Neural progenitor cell (in vitro differentiated cells): ENCODE measurements at regions not wholly inside any gene's neighbourhood (a gene's known extent, or its start where the extent isn't known, plus 50 kb on each side); places are given as distances from the start of the nearest gene placed in this dataset.

Source experiments
- DNase-seq: peaks from one replicate; pipeline ENCODE4 v3.0.0-alpha.2; 2016; ENCODE audit warnings: low spot score
- H2AFZ ChIP-seq: fragments of 200-600 bp; sonication (generic); replicated peaks from 2 replicates; pipeline ENCODE4 v1.6.1; 2016; ENCODE audit warnings: antibody characterized with exemption
- H3F3A ChIP-seq: fragments of 200-600 bp; sonication (generic); 2 replicates; pipeline ENCODE4 v1.6.1; 2016; ENCODE audit warnings: antibody characterized with exemption, low read depth
- H3K27ac ChIP-seq: fragments of 200-600 bp; sonication (generic); 2 replicates; pipeline ENCODE4 v1.5.1; 2016; ENCODE audit warnings: mild to moderate bottlenecking
- H3K27me3 ChIP-seq: fragments of 200-600 bp; sonication (generic); 2 replicates; pipeline ENCODE4 v1.6.1; 2016; ENCODE audit warnings: mild to moderate bottlenecking, moderate library complexity
- H3K36me3 ChIP-seq: fragments of 200-600 bp; sonication (generic); 2 replicates; pipeline ENCODE4 v1.5.1; 2016
- H3K4me1 ChIP-seq: fragments of 200-600 bp; sonication (generic); 2 replicates; pipeline ENCODE4 v1.6.1; 2016; ENCODE audit warnings: mixed run types
- H3K4me2 ChIP-seq: fragments of 200-600 bp; sonication (generic); 2 replicates; pipeline ENCODE4 v1.6.1; 2016
- H3K4me3 ChIP-seq: fragments of 200-600 bp; sonication (generic); 2 replicates; pipeline ENCODE4 v1.5.1; 2016
- H3K79me2 ChIP-seq: fragments of 200-600 bp; sonication (generic); 2 replicates; pipeline ENCODE4 v1.6.1; 2016; ENCODE audit warnings: low read depth
- H3K9ac ChIP-seq: fragments of 200-600 bp; sonication (generic); 2 replicates; pipeline ENCODE4 v1.6.1; 2016
- H3K9me3 ChIP-seq: fragments of 200-600 bp; sonication (generic); 2 replicates; pipeline ENCODE4 v1.5.1; 2016; ENCODE audit warnings: low read depth
- H4K20me1 ChIP-seq: fragments of 200-600 bp; sonication (generic); 2 replicates; pipeline ENCODE4 v1.6.1; 2016; ENCODE audit warnings: low read depth
- H3K27ac Mint-ChIP-seq: 3 replicates; pipeline ENCODE4 v1.8.0; 2021; ENCODE audit warnings: mixed read lengths
- H3K27me3 Mint-ChIP-seq: 2 replicates; pipeline ENCODE4 v1.8.0; 2022; ENCODE audit warnings: low read depth, mild to moderate bottlenecking, inconsistent platforms, moderate library complexity, mixed read lengths; ENCODE audit not compliant: insufficient read depth
- H3K36me3 Mint-ChIP-seq: 3 replicates; pipeline ENCODE4 v1.8.0; 2021; ENCODE audit warnings: mixed read lengths
- H3K4me1 Mint-ChIP-seq: 3 replicates; pipeline ENCODE4 v1.8.0; 2021; ENCODE audit warnings: mixed read lengths
- H3K4me3 Mint-ChIP-seq: 3 replicates; pipeline ENCODE4 v1.8.0; 2021; ENCODE audit warnings: mild to moderate bottlenecking, moderate library complexity, mixed read lengths
- H3K9me3 Mint-ChIP-seq: 3 replicates; pipeline ENCODE4 v1.8.0; 2020; ENCODE audit warnings: mixed read lengths
- CTCF ChIP-seq: fragments of 200-600 bp; sonication (generic); IDR thresholded peaks from 2 replicates; pipeline ENCODE4 v1.5.1; 2017; ENCODE audit warnings: antibody characterized with exemption, mild to moderate bottlenecking
- EZH2 ChIP-seq: fragments of 200-600 bp; sonication (generic); IDR thresholded peaks from 2 replicates; pipeline ENCODE4 v1.6.1; 2017; ENCODE audit warnings: antibody characterized with exemption, mild to moderate bottlenecking, moderate library complexity
- EZH2phosphoT487 ChIP-seq: fragments of 200-600 bp; sonication (generic); IDR thresholded peaks from 2 replicates; pipeline ENCODE4 v1.6.1; 2017; ENCODE audit warnings: antibody characterized with exemption

- TF ChIP-seq EZH2phosphoT487, result no peak
- no peak for TF ChIP-seq CTCF
- no peak for TF ChIP-seq EZH2
- Histone ChIP-seq H3K27ac (no peak overlapping the region), H2AFZ (no peak overlapping the region), H3K79me2 (no peaks in the 10 kb centered on the region), H4K20me1 (no peaks in the 10 kb centered on the region), H3K9me3 (no peaks in the 10 kb centered on the region), H3K27me3 (no peaks in the 10 kb centered on the region), H3K4me2 (no peak overlapping the region), H3K9ac (no peak overlapping the region), H3K4me3 (no peak overlapping the region), H3K36me3 (no peaks in the 10 kb centered on the region), H3K4me1 (peaks cover 33% of the 10 kb centered on the region), H3F3A (peaks cover 16% of the 10 kb centered on the region)
- peaks cover 2% of the 10 kb centered on the region for H3K9me3 Mint-ChIP-seq
- H3K4me1 Mint-ChIP-seq, result peaks cover 37% of the 10 kb centered on the region
- no peaks in the 10 kb centered on the region for H3K36me3 Mint-ChIP-seq
- no peak overlapping the region for H3K4me3 Mint-ChIP-seq
- no peak for DNase-seq
- no peaks in the 10 kb centered on the region for H3K27me3 Mint-ChIP-seq
- no peak overlapping the region for H3K27ac Mint-ChIP-seq
These were observed 81.3 kb upstream of the LIMCH1 start for GRCh38 chr4:41456559-41457101.

- H3K4me1 Mint-ChIP-seq, result peaks cover 32% of the 10 kb centered on the region
- H3K27ac ChIP-seq, result no peak overlapping the region
- H3K4me1 ChIP-seq, result peaks cover 32% of the 10 kb centered on the region
- H3K9me3 Mint-ChIP-seq, result no peaks in the 10 kb centered on the region
- no peak overlapping the region for H2AFZ ChIP-seq
- no peak overlapping the region for H3K4me3 Mint-ChIP-seq
- H3K9me3 ChIP-seq, result no peaks in the 10 kb centered on the region
- no peaks in the 10 kb centered on the region for H4K20me1 ChIP-seq
- TF ChIP-seq EZH2phosphoT487 (no peak), CTCF (no peak), EZH2 (no peak)
- peaks cover 16% of the 10 kb centered on the region for H3F3A ChIP-seq
- no peak for DNase-seq
- H3K79me2 ChIP-seq, result no peaks in the 10 kb centered on the region
- H3K27ac Mint-ChIP-seq, result no peak overlapping the region
- H3K4me2 ChIP-seq, result no peak overlapping the region
- no peaks in the 10 kb centered on the region for H3K36me3 Mint-ChIP-seq
- no peaks in the 10 kb centered on the region for H3K36me3 ChIP-seq
- H3K27me3 ChIP-seq, result no peaks in the 10 kb centered on the region
- H3K4me3 ChIP-seq, result no peak overlapping the region
- H3K9ac ChIP-seq, result no peak overlapping the region
- H3K27me3 Mint-ChIP-seq, result no peaks in the 10 kb centered on the region
These were observed 79.3 kb upstream of the LIMCH1 start for GRCh38 chr4:41458689-41459088.

GRCh38 chr4:41460641-41461040 lies 77.3 kb upstream of the LIMCH1 start:
- H3K27ac ChIP-seq, result no peak overlapping the region
- Mint-ChIP-seq H3K27ac (no peak overlapping the region), H3K9me3 (no peaks in the 10 kb centered on the region), H3K4me1 (peaks cover 12% of the 10 kb centered on the region), H3K36me3 (no peaks in the 10 kb centered on the region), H3K27me3 (no peaks in the 10 kb centered on the region), H3K4me3 (no peak overlapping the region)
- H3K9ac ChIP-seq, result no peak overlapping the region
- no peak overlapping the region for H3K4me2 ChIP-seq
- no peaks in the 10 kb centered on the region for H3K27me3 ChIP-seq
- no peak overlapping the region for H2AFZ ChIP-seq
- H3K36me3 ChIP-seq, result no peaks in the 10 kb centered on the region
- no peaks in the 10 kb centered on the region for H3K79me2 ChIP-seq
- peaks cover 14% of the 10 kb centered on the region for H3K4me1 ChIP-seq
- H3K4me3 ChIP-seq, result no peak overlapping the region
- no peak for TF ChIP-seq EZH2phosphoT487
- no peak for TF ChIP-seq CTCF
- TF ChIP-seq EZH2, result no peak
- H3K9me3 ChIP-seq, result no peaks in the 10 kb centered on the region
- no peaks in the 10 kb centered on the region for H4K20me1 ChIP-seq
- no peak for DNase-seq
- H3F3A ChIP-seq, result peaks cover 5% of the 10 kb centered on the region
